Smooth muscle cell (in vitro differentiated cells): ENCODE measurements at regions not wholly inside any gene's neighbourhood (a gene's known extent, or its start where the extent isn't known, plus 50 kb on each side); places are given as distances from the start of the nearest gene placed in this dataset.

Source experiments
- DNase-seq: peaks from one replicate; lab custom pipeline; 2025; ENCODE audit not compliant: unreplicated experiment; lab: John Stamatoyannopoulos, UW
- H2AFZ ChIP-seq: fragments of 200-600 bp; sonication (generic); 2 replicates; pipeline ENCODE4 v1.6.0; 2016; ENCODE audit warnings: antibody characterized with exemption, low read depth, mild to moderate bottlenecking
- H3F3A ChIP-seq: fragments of 200-600 bp; sonication (generic); 2 replicates; pipeline ENCODE4 v1.6.0; 2017; ENCODE audit warnings: antibody characterized with exemption, low read depth
- H3K27ac ChIP-seq: fragments of 200-600 bp; sonication (generic); 2 replicates; pipeline ENCODE4 v1.5.1; 2016; ENCODE audit warnings: low read depth, mild to moderate bottlenecking
- H3K27me3 ChIP-seq: fragments of 200-600 bp; sonication (generic); 2 replicates; pipeline ENCODE4 v1.6.1; 2016; ENCODE audit warnings: low read depth, mild to moderate bottlenecking
- H3K36me3 ChIP-seq: fragments of 200-600 bp; sonication (generic); 2 replicates; pipeline ENCODE4 v1.5.1; 2016; ENCODE audit warnings: low read depth
- H3K4me1 ChIP-seq: fragments of 200-600 bp; sonication (generic); 2 replicates; pipeline ENCODE4 v1.5.1; 2016; ENCODE audit warnings: low read depth
- H3K4me2 ChIP-seq: fragments of 200-600 bp; sonication (generic); 2 replicates; pipeline ENCODE4 v1.6.0; 2016; ENCODE audit warnings: mild to moderate bottlenecking
- H3K4me3 ChIP-seq: fragments of 200-600 bp; sonication (generic); 2 replicates; pipeline ENCODE4 v1.5.1; 2016; ENCODE audit warnings: mild to moderate bottlenecking
- H3K79me2 ChIP-seq: fragments of 200-600 bp; sonication (generic); 2 replicates; pipeline ENCODE4 v1.6.0; 2016; ENCODE audit warnings: low read depth, mild to moderate bottlenecking
- H3K9ac ChIP-seq: fragments of 200-600 bp; sonication (generic); 2 replicates; pipeline ENCODE4 v1.6.0; 2016; ENCODE audit warnings: low read depth
- H3K9me3 ChIP-seq: fragments of 200-600 bp; sonication (generic); replicated peaks from 2 replicates; pipeline ENCODE4 v1.5.1; 2016; ENCODE audit warnings: low read depth
- H4K20me1 ChIP-seq: fragments of 200-600 bp; sonication (generic); 2 replicates; pipeline ENCODE4 v1.6.0; 2016; ENCODE audit warnings: low read depth
- WGBS: methylation state at CpG from one replicate; pipeline ENCODE4 v1.1.7; 2016; ENCODE audit warnings: low lambda C conversion rate; 5-methylcytosine and 5-hydroxymethylcytosine counted together
- TF ChIP-seq, protein P1 (sequence below): fragments of 200-600 bp; sonication (generic); IDR thresholded peaks from 2 replicates; pipeline ENCODE4 v1.5.1; 2017; ENCODE audit warnings: borderline replicate concordance, mild to moderate bottlenecking, antibody characterized with exemption; ENCODE audit not compliant: insufficient read depth, poor library complexity, severe bottlenecking

DNA sequence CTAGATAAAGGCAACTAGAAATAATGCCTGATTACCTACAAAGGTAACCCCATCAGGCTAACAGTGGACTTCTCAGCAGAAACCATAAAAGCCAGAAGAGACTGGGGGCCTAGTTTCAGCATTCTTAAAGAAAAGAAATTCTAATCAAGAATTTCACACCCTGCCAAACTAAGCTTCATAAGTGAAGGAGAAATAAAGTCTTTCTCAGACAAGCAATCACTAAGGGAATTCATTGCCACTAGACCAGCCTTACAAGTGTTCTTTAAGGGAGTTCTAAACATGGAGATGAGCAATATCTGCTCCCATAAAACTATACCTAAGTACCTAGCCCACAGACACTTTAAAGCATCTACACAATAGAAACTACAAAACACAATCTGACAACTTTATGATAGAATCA, 823.5 kb downstream of the PCDH17 start:
- Histone ChIP-seq H3K27ac (no peak overlapping the region), H3K27me3 (no peaks in the 10 kb centered on the region), H4K20me1 (no peaks in the 10 kb centered on the region), H3K4me2 (no peak overlapping the region), H3K9me3 (no peaks in the 10 kb centered on the region), H3K9ac (no peak overlapping the region), H3K36me3 (no peaks in the 10 kb centered on the region), H2AFZ (no peak overlapping the region), H3K4me1 (peaks cover 4% of the 10 kb centered on the region), H3F3A (no peaks in the 10 kb centered on the region), H3K4me3 (no peak overlapping the region), H3K79me2 (no peaks in the 10 kb centered on the region)
- TF ChIP-seq, protein P1, sequence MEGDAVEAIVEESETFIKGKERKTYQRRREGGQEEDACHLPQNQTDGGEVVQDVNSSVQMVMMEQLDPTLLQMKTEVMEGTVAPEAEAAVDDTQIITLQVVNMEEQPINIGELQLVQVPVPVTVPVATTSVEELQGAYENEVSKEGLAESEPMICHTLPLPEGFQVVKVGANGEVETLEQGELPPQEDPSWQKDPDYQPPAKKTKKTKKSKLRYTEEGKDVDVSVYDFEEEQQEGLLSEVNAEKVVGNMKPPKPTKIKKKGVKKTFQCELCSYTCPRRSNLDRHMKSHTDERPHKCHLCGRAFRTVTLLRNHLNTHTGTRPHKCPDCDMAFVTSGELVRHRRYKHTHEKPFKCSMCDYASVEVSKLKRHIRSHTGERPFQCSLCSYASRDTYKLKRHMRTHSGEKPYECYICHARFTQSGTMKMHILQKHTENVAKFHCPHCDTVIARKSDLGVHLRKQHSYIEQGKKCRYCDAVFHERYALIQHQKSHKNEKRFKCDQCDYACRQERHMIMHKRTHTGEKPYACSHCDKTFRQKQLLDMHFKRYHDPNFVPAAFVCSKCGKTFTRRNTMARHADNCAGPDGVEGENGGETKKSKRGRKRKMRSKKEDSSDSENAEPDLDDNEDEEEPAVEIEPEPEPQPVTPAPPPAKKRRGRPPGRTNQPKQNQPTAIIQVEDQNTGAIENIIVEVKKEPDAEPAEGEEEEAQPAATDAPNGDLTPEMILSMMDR = no peak
- DNase-seq = no peak

DNA sequence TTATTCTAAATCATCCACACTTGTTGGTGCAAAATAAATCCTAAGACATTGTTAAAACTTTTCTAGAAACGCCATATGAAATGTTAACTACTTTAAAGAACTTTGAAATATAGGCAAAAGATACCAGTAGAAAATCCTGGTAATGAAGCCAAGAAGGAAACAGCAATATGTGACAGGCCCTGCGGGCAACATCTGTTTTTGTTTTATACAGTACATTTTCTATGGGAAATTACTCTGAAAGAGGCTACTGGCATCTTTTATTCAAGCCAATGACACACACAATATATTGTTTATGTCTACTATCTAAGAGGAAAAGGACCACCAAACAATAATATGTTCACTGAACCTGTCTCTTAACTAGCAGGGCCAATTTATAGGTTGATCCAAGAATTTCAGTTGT, 829.7 kb downstream of the PCDH17 start:
- no peaks in the 10 kb centered on the region for H3K79me2 ChIP-seq
- no peak overlapping the region for H3K4me2 ChIP-seq
- no peak overlapping the region for H3K9ac ChIP-seq
- H3K4me3 ChIP-seq = no peak overlapping the region
- H3K27ac ChIP-seq = no peak overlapping the region
- no peaks in the 10 kb centered on the region for H3K9me3 ChIP-seq
- no peaks in the 10 kb centered on the region for H3K36me3 ChIP-seq
- H3F3A ChIP-seq = no peaks in the 10 kb centered on the region
- no peaks in the 10 kb centered on the region for H3K27me3 ChIP-seq
- H3K4me1 ChIP-seq = no peaks in the 10 kb centered on the region
- WGBS = 88% methylated on average over 2 of the region's 2 CpGs
- DNase-seq = no peak
- no peaks in the 10 kb centered on the region for H4K20me1 ChIP-seq
- TF ChIP-seq, protein P1 = no peak
- no peak overlapping the region for H2AFZ ChIP-seq

- DNase-seq = no peak
- no peak overlapping the region for H3K27ac ChIP-seq
- H3K27me3 ChIP-seq = no peaks in the 10 kb centered on the region
- H3K79me2 ChIP-seq = no peaks in the 10 kb centered on the region
- H3K4me1 ChIP-seq = no peaks in the 10 kb centered on the region
- H3K9me3 ChIP-seq = no peaks in the 10 kb centered on the region
- H2AFZ ChIP-seq = no peak overlapping the region
- H3K9ac ChIP-seq = no peak overlapping the region
- H4K20me1 ChIP-seq = no peaks in the 10 kb centered on the region
- no peak overlapping the region for H3K4me2 ChIP-seq
- no peaks in the 10 kb centered on the region for H3F3A ChIP-seq
- H3K4me3 ChIP-seq = no peak overlapping the region
- TF ChIP-seq, protein P1 = no peak
- H3K36me3 ChIP-seq = no peaks in the 10 kb centered on the region
Observed at GRCh38 chr13:58463841-58464240, 832.3 kb downstream of the PCDH17 start.

- H3K4me2 ChIP-seq = no peak overlapping the region
- TF ChIP-seq, protein P1 = no peak
- no peaks in the 10 kb centered on the region for H3K27me3 ChIP-seq
- no peak overlapping the region for H3K4me3 ChIP-seq
- H3K27ac ChIP-seq = no peak overlapping the region
- 79% methylated on average over 4 of the region's 4 CpGs for WGBS
- H2AFZ ChIP-seq = no peak overlapping the region
- H3K9ac ChIP-seq = no peak overlapping the region
- no peaks in the 10 kb centered on the region for H3K36me3 ChIP-seq
- DNase-seq = no peak
- H3K9me3 ChIP-seq = no peaks in the 10 kb centered on the region
- H3K4me1 ChIP-seq = no peaks in the 10 kb centered on the region
- no peaks in the 10 kb centered on the region for H3F3A ChIP-seq
- H3K79me2 ChIP-seq = no peaks in the 10 kb centered on the region
- H4K20me1 ChIP-seq = no peaks in the 10 kb centered on the region
Observed at GRCh38 chr13:58467176-58467575, 835.6 kb downstream of the PCDH17 start.
